AG04449 (cell line): ENCODE measurements at regions not wholly inside any gene's neighbourhood (a gene's known extent, or its start where the extent isn't known, plus 50 kb on each side); places are given as distances from the start of the nearest gene placed in this dataset.

Experiments
- CTCF ChIA-PET: fragments of 350-600 bp; formaldehyde crosslinking; extraction: SDS; loops from one replicate; lab custom pipeline; 2021; ENCODE audit warnings: antibody characterized with exemption; lab: Yijun Ruan, JAX
- POLR2A ChIA-PET: fragments of 400-600, 350-600 bp; formaldehyde crosslinking; extraction: SDS; loops from one replicate; lab custom pipeline; 2020; ENCODE audit warnings: antibody characterized with exemption, inconsistent platforms; lab: Yijun Ruan, JAX
- DNase-seq: peaks from one replicate; pipeline ENCODE4 v3.0.0-alpha.2; 2010; ENCODE audit warnings: low read depth, low spot score
- H3K4me3 ChIP-seq: 2 replicates; pipeline ENCODE4 v1.5.1; 2011; ENCODE audit warnings: low read depth, mild to moderate bottlenecking, control low read depth, low read length
- CTCF ChIP-seq: IDR thresholded peaks from one replicate; pipeline ENCODE4 v1.5.1; 2011; ENCODE audit warnings: mild to moderate bottlenecking, moderate library complexity, low read length, control low read depth, inconsistent platforms; ENCODE audit not compliant: insufficient read depth; ENCODE audit errors: missing control alignments

GRCh38 chr11:25583596-25583995 lies 748.3 kb upstream of the ANO3 start:
- H3K4me3 ChIP-seq, result no peak overlapping the region
- TF ChIP-seq CTCF, result no peak
- ChIA-PET CTCF (no interaction called here), POLR2A (no interaction called here)
- DNase-seq, result no peak

- CTCF ChIA-PET, result no interaction called here
- TF ChIP-seq CTCF, result no peak
- POLR2A ChIA-PET, result no interaction called here
Observed at GRCh38 chr11:25587496-25587895, 744.4 kb upstream of the ANO3 start.

GRCh38 chr11:25593221-25593620 lies 738.7 kb upstream of the ANO3 start:
- H3K4me3 ChIP-seq, result no peak overlapping the region
- CTCF ChIA-PET, result no interaction called here
- POLR2A ChIA-PET, result no interaction called here
- no peak for DNase-seq
- TF ChIP-seq CTCF, result no peak

More at GRCh38 chr11:25587496-25587895, 744.4 kb upstream of the ANO3 start:
- no peak overlapping the region for H3K4me3 ChIP-seq
- DNase-seq, result no peak

GRCh38 chr11:25596701-25597100 lies 735.2 kb upstream of the ANO3 start:
- ChIA-PET POLR2A (no interaction called here), CTCF (no interaction called here)
- no peak overlapping the region for H3K4me3 ChIP-seq
- DNase-seq, result no peak
- no peak for TF ChIP-seq CTCF

GRCh38 chr11:25597696-25598095 lies 734.2 kb upstream of the ANO3 start:
- no peak for TF ChIP-seq CTCF
- H3K4me3 ChIP-seq, result no peak overlapping the region
- ChIA-PET CTCF (no interaction called here), POLR2A (no interaction called here)
- DNase-seq, result no peak

- CTCF ChIA-PET, result no interaction called here
- DNase-seq, result no peak
- POLR2A ChIA-PET, result no interaction called here
- no peak for TF ChIP-seq CTCF
- H3K4me3 ChIP-seq, result no peak overlapping the region
Observed at GRCh38 chr11:25602149-25602548, 729.8 kb upstream of the ANO3 start.
